Neural progenitor cell (in vitro differentiated cells): ENCODE measurements at regions not wholly inside any gene's neighbourhood (a gene's known extent, or its start where the extent isn't known, plus 50 kb on each side); places are given as distances from the start of the nearest gene placed in this dataset.

Experiments used
- CTCF ChIP-seq: fragments of 200-600 bp; sonication (generic); IDR thresholded peaks from 2 replicates; pipeline ENCODE4 v1.5.1; 2017; ENCODE audit warnings: antibody characterized with exemption, mild to moderate bottlenecking
- EZH2 ChIP-seq: fragments of 200-600 bp; sonication (generic); IDR thresholded peaks from 2 replicates; pipeline ENCODE4 v1.6.1; 2017; ENCODE audit warnings: antibody characterized with exemption, mild to moderate bottlenecking, moderate library complexity
- EZH2phosphoT487 ChIP-seq: fragments of 200-600 bp; sonication (generic); IDR thresholded peaks from 2 replicates; pipeline ENCODE4 v1.6.1; 2017; ENCODE audit warnings: antibody characterized with exemption

GRCh38 chr2:217038001-217038400 lies 178.1 kb upstream of the TNP1 start:
- TF ChIP-seq CTCF = no peak
- TF ChIP-seq EZH2 = no peak
- TF ChIP-seq EZH2phosphoT487 = no peak
